RWPE1 (cell line): ENCODE measurements at regions not wholly inside any gene's neighbourhood (a gene's known extent, or its start where the extent isn't known, plus 50 kb on each side); places are given as distances from the start of the nearest gene placed in this dataset.

Source experiments
- CTCF ChIA-PET: fragments of 350-600 bp; sonication (Branson Sonifier 250); formaldehyde crosslinking; extraction: SDS; loops from one replicate; lab custom pipeline; 2021; lab: Yijun Ruan, JAX
- POLR2A ChIA-PET: fragments of 400-600 bp; formaldehyde crosslinking; extraction: SDS; loops from one replicate; lab custom pipeline; 2020; ENCODE audit warnings: antibody characterized with exemption; ENCODE audit not compliant: low non-redundant PET; lab: Yijun Ruan, JAX
- DNase-seq: peaks from one replicate; pipeline ENCODE4 v3.0.0; 2012; ENCODE audit warnings: low spot score
- H3K27ac ChIP-seq: fragments of 450-650 bp; 2 replicates; pipeline ENCODE4 v1.5.1; 2017
- CTCF ChIP-seq: fragments of 450-650 bp; conservative IDR thresholded peaks from 2 replicates; pipeline ENCODE4 v1.5.1; 2017; ENCODE audit warnings: low read depth, mild to moderate bottlenecking

GRCh38 chr14:61140271-61140670 is 140.9 kb downstream of the TMEM30B start:
- ChIA-PET CTCF (no interaction called here), POLR2A (no interaction called here)
- no peak overlapping the region for H3K27ac ChIP-seq

DNA sequence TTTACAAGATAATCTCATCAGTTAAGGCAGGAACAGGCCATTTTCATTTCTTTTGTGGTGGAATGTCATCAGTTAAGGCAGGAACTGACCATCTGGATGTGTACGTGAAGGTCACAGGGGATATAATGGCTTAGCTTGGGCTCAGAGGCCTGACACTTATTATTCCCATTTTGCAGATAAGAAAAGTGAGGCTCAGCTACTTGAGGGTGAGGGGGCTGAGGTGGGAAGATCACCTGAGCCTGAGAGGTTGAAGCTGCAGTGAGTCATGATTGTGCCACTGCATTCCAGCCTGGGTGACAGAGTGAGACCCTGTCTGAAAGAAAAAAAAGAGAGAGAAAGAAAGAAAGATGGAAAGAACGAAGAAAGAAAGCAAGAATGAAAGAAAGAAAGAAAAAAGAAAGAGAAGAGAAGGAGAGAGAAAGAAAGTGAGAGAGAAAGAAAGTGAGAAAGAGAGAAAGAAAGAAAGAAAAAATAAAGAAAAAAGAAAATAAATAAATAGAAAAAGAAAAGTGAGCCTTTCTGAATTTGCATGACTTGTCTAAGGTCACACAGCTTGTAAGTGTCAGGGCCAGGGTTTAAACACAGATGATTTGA is 142.0 kb downstream of the TMEM30B start:
- TF ChIP-seq CTCF: no peak
- no peak overlapping the region for H3K27ac ChIP-seq
- DNase-seq: no peak
- POLR2A ChIA-PET: no interaction called here
- CTCF ChIA-PET: no interaction called here

More at GRCh38 chr14:61140271-61140670, 140.9 kb downstream of the TMEM30B start:
- TF ChIP-seq CTCF: no peak
- DNase-seq: no peak

- no peak for TF ChIP-seq CTCF
- H3K27ac ChIP-seq: no peak overlapping the region
- no peak for DNase-seq
- CTCF ChIA-PET: no interaction called here
- POLR2A ChIA-PET: no interaction called here
Observed at GRCh38 chr14:61132894-61133293, 148.2 kb downstream of the TMEM30B start.

- ChIA-PET POLR2A (no interaction called here), CTCF (interaction anchor here (0.6 kb wide), 1 partner anchor 82 kb away, joined by 3 read pairs; no protein-coding TSS in a partner anchor)
- DNase-seq: no peak
- H3K27ac ChIP-seq: no peak overlapping the region
- TF ChIP-seq CTCF: no peak
Observed at GRCh38 chr14:61132336-61132735, 148.8 kb downstream of the TMEM30B start.

- POLR2A ChIA-PET: no interaction called here
- H3K27ac ChIP-seq: no peak overlapping the region
- no peak for DNase-seq
- TF ChIP-seq CTCF: no peak
- CTCF ChIA-PET: interaction anchor here (0.7 kb wide), 1 partner anchor 65 kb away, joined by 4 read pairs; no protein-coding TSS in a partner anchor
Observed at GRCh38 chr14:61130512-61131260, 149.6 kb downstream of the SLC38A6 start.

GRCh38 chr14:61129168-61129745 is 148.2 kb downstream of the SLC38A6 start:
- H3K27ac ChIP-seq: no peak overlapping the region
- CTCF ChIA-PET: no interaction called here
- TF ChIP-seq CTCF: no peak
- POLR2A ChIA-PET: no interaction called here
- peak; percentile 22 for DNase-seq
